GM12891 (cell line): ENCODE measurements at regions not wholly inside any gene's neighbourhood (a gene's known extent, or its start where the extent isn't known, plus 50 kb on each side); places are given as distances from the start of the nearest gene placed in this dataset.
"Not testable (repeated sequence)": the region's sequence is repeated elsewhere in the genome, so short reads cannot be mapped to it uniquely, and the experiment has no call there.

ENCODE experiments used
- DNase-seq: peaks from one replicate; pipeline ENCODE4 v3.0.0; 2011; ENCODE audit warnings: low spot score; ENCODE audit not compliant: insufficient read length
- FAIRE-seq: peaks from 2 replicates; lab custom pipeline; 2011; peaks lifted over from hg19 to GRCh38; lab: Jason Lieb, UNC
- PAX5 ChIP-seq: IDR thresholded peaks from 2 replicates; pipeline ENCODE4 v1.6.1; 2011; ENCODE audit warnings: low read length, moderate library complexity, mild to moderate bottlenecking; ENCODE audit not compliant: insufficient read depth, severe bottlenecking
- POLR2A ChIP-seq: IDR thresholded peaks from 2 replicates; pipeline ENCODE4 v1.6.1; 2011; ENCODE audit warnings: low read depth, low read length, control low read depth
- POLR2AphosphoS5 ChIP-seq: IDR thresholded peaks from 2 replicates; pipeline ENCODE4 v1.6.1; 2011; ENCODE audit warnings: low read depth, low read length, control low read depth
- POU2F2 ChIP-seq: IDR thresholded peaks from 2 replicates; pipeline ENCODE4 v1.6.1; 2011; ENCODE audit warnings: low read depth, mild to moderate bottlenecking, control low read depth, low read length, moderate library complexity
- SPI1 ChIP-seq: IDR thresholded peaks from 2 replicates; pipeline ENCODE4 v1.6.1; 2011; ENCODE audit warnings: low read depth, low read length, control low read depth
- TAF1 ChIP-seq: IDR thresholded peaks from 2 replicates; pipeline ENCODE4 v1.6.1; 2011; ENCODE audit warnings: low read depth, low read length, control low read depth

GRCh38 chr22:22181341-22181850 is 63.2 kb upstream of the VPREB1 start:
- TF ChIP-seq PAX5 (no peak), POLR2AphosphoS5 (no peak), POU2F2 (no peak), TAF1 (no peak), SPI1 (no peak), POLR2A (no peak)
- FAIRE-seq (no peak), DNase-seq (no peak)

DNA sequence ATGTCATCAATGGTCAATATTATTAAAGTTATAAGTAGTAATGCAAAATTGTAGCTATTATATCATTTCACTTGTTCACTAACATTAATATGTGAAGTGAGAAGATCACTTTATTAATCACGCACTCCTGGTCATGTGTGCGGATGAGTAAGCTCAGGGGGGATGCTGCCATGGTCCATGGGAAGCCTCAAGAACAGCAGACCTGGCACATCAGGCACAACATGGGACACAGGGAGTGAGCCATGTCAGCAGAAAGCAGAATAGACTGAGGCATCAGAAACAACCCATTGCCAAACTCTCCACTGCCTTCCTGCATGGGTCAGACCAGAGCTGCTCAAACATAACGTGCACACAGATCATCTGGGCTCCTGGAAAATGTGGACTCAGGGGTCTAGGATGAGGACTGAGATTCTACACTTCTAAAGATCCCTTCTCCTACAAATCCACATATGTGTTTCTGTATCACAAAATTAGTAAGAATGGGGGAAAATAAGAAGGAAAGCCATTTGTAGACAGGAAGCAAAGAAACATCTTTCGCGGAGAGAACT is 63.8 kb upstream of the VPREB1 start:
- no peak for FAIRE-seq
- TF ChIP-seq POLR2A (no peak), PAX5 (no peak), POLR2AphosphoS5 (no peak)

DNA sequence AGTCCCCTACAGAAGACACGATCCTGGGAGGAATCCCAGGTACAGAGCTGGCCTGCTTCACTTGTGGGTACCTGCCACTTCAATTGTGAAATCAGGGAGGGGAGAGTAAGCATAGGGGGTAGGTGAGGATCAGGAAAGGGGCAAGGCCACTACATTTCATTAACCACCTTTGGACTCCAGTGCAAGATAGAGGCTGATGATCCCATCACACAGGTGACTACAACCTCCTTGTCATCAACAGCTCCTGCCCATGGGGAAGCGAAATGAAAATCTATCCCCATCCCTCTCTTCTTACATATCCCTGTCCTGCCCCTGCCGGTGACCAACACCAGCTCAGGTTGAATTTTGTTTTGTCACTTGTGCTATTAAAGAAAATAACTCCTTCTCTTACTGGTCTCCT is 64.7 kb upstream of the VPREB1 start:
- FAIRE-seq = no peak
- DNase-seq = no peak
- TF ChIP-seq SPI1 = no peak
- no peak for TF ChIP-seq TAF1
- no peak for TF ChIP-seq POLR2AphosphoS5
- TF ChIP-seq PAX5 = no peak
- no peak for TF ChIP-seq POU2F2
- TF ChIP-seq POLR2A = no peak

More for the DNA sequence above, 63.8 kb upstream of the VPREB1 start:
- no peak for DNase-seq

GRCh38 chr22:22178992-22179391 is 65.6 kb upstream of the VPREB1 start:
- no peak for FAIRE-seq
- no peak for DNase-seq
- TF ChIP-seq SPI1 (no peak), POLR2A (no peak), TAF1 (no peak), PAX5 (no peak), POU2F2 (no peak), POLR2AphosphoS5 (no peak)

- FAIRE-seq (no peak), DNase-seq (no peak)
- no peak for TF ChIP-seq PAX5
- TF ChIP-seq POLR2A = no peak
- TF ChIP-seq POLR2AphosphoS5 = no peak
- TF ChIP-seq TAF1 = no peak
- no peak for TF ChIP-seq POU2F2
- no peak for TF ChIP-seq SPI1
These were observed 66.1 kb upstream of the VPREB1 start for GRCh38 chr22:22178355-22178965.

DNA sequence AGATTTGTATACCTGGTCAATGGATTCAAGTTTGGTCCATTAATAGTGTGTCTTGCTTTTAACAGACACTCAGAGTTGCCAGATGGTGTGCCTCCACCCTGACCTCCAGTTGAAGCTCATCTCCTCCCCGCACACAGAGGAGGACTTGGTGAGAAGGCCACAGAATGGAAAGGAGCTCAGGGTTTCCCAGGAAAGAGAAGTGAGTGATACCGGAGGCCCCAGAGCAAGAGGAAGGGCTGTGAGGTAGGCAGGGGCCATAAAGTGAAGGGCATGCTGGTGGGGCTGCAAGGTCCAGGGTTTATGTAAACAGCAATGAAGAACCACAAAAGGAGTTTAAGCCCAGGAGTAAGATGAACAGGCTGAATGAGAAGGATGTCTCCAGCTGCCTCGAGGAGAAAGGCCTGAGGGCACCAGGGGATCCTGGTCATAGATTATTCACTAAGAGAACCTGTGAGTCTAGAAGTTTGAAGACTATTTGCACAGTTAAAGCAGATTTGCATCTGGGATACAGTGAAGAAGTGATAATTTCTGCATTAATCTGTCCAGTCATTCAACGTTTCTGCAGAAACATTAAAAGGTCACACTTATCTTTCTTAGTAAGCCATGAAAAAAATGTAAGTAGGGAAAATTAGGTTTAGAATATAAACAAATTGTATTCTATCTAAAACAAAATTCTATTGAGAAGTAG is 67.5 kb upstream of the VPREB1 start:
- TF ChIP-seq SPI1 = no peak
- no peak for TF ChIP-seq POU2F2
- no peak for TF ChIP-seq POLR2AphosphoS5
- TF ChIP-seq PAX5 = no peak
- no peak for TF ChIP-seq POLR2A
- no peak for TF ChIP-seq TAF1
- FAIRE-seq (no peak), DNase-seq (no peak)

- not testable (repeated sequence) for DNase-seq, FAIRE-seq
These were observed 71.5 kb upstream of the VPREB1 start for GRCh38 chr22:22172896-22173628.

DNA sequence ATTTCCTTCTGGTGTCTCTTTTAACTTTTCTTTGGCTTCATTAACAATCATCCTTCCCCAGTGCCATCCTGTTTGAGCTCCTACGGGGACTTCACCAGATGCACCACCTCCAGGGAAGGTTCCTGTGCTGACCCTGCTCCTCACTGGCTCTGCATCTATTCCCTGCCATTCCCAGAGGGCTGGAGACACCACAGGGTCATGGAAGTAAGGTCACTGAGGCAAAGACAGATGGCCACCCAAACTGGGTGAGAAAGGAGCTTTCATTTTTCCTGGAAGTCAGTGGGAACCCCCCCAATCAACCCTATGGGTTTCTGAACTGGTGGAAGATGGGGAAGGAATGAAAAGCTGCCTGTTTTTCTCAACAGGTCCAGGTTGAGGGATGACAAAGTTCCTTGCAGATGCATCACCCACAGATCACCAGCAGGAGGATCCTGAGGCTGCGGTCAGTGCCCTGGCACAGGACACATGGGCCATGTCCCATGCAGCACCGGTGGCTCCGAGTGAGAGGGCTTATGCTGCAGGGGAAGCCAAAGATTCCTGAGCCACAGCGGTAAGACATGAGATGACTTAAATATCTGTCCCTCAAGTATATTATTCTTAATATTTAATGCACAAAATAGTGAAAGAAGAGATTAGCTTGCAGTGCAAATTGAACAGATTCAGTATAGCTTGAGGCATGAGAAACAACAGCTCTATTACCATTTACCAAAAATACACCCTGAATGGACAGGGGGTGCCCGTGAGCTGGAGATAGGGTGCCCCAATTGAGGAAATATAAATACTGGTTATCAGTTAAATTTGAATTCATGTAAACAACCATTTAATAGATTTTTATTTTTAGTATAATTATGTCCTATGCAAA is 73.0 kb upstream of the VPREB1 start:
- DNase-seq (no peak), FAIRE-seq (no peak)
- TF ChIP-seq POLR2A (no peak), TAF1 (no peak), POU2F2 (no peak), POLR2AphosphoS5 (no peak), PAX5 (no peak)

DNA sequence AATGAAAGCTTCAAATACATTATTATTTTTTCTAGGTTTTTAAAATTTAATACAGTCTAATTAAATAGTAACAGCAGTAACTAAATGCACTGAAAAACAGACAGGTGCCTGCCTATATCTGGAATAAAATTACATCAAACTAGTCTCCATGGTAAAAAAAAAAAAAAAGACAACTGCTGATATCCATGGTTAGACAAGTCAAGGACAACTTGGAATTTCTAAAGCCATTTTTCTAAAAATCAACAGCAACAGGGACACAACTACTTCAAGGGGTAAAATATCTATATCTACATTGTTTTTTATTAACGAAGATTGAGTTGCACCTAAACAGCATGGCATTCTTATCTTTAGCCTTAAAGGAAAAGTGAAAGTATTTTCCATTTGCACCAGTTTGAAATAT is 74.7 kb upstream of the VPREB1 start:
- TF ChIP-seq POU2F2 (no peak), POLR2AphosphoS5 (no peak), PAX5 (no peak), POLR2A (no peak), TAF1 (no peak), SPI1 (no peak)

More for the DNA sequence above, 74.7 kb upstream of the VPREB1 start:
- FAIRE-seq (no peak), DNase-seq (no peak)
